NCI-H1694 treated with DMSO at 0.1 percent for 48 hours (cell line): ENCODE measurements at regions not wholly inside any gene's neighbourhood (a gene's known extent, or its start where the extent isn't known, plus 50 kb on each side); places are given as distances from the start of the nearest gene placed in this dataset.

Experiments used
- DNase-seq: peaks from one replicate; lab custom pipeline; 2025; lab: John Stamatoyannopoulos, UW

- no peak for DNase-seq
These were observed 409.1 kb upstream of the KAZN start for GRCh38 chr1:14189381-14189780.

DNA sequence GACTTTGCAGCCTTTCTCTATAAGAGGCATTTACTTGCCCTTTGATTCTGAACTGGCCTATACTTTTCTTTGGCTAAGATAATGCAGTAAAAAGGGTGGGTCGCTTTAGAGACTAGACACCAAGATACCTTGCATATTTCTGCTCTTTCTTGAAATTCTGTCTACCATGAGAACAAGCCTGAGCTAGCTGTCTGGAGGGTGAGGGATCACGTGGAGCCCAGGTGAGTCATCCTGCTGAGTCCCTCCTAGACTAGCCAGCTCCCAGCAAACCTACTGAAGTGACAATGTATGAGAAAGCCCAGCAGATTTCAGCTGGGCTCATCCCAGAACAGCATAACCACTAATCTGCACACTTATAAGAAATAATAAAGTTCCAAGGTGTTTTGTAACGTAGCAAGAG, 408.0 kb upstream of the KAZN start:
- no peak for DNase-seq

GRCh38 chr1:14194511-14194910, 404.0 kb upstream of the KAZN start:
- DNase-seq, result no peak

DNA sequence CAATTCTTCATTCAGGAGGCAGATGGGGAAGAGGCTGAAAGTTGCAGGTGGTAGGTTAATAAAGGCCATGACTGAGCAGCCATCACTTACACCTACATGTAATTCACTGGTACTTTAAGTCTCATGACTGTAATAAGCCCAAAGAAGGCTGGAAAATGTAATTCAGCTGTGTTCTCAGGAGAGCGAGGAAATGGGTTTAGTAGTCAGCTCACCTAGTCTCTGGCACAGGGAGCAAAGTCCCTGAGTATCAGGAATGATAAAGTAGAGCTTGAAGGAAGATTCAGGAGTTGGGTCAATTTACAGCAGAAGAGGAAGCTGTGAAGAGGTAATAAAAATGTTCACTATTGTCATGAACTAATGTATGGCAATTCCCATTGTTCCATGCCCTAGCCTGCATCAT, 393.4 kb upstream of the KAZN start:
- no peak for DNase-seq

DNA sequence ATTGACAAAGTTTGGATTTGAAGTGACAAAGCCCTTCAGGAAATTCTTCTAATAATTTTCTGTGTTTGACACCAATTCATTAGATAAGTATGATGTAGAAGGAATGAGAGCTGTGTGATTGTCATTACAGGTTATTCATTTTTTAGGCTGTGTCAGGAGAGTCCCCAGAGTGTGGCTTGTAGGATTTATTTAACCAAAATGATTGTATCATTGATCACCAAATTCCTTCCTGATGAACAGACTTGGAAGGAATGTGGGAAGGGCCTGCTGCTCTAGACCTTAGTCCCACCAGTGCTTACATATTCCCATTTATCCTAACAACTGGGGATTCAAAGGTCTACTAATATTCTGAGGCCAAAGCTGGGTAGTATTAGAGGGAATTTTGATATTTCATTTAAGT, 383.3 kb upstream of the KAZN start:
- no peak for DNase-seq

GRCh38 chr1:14217384-14217783, 381.1 kb upstream of the KAZN start:
- no peak for DNase-seq

DNA sequence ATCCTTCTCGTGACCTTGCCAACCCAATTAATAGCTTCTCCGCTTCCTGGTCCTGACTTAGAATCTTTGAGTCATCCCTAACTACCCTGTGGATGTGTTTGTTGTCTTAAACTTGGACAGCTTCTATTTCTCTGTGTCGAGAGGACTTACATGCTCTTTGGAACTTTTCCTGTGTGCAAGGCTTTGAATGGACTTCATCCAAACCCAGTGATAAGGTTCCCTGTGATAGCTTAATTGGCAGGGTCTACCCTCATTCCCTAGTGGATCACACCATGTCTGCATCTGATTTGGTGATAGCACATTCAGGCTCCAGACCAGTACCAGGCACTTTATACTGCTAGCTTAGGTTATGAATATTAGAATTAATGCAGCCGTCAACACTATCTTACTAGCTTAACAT, 378.2 kb upstream of the KAZN start:
- DNase-seq, result no peak

GRCh38 chr1:14220811-14221210, 377.7 kb upstream of the KAZN start:
- DNase-seq, result no peak

DNA sequence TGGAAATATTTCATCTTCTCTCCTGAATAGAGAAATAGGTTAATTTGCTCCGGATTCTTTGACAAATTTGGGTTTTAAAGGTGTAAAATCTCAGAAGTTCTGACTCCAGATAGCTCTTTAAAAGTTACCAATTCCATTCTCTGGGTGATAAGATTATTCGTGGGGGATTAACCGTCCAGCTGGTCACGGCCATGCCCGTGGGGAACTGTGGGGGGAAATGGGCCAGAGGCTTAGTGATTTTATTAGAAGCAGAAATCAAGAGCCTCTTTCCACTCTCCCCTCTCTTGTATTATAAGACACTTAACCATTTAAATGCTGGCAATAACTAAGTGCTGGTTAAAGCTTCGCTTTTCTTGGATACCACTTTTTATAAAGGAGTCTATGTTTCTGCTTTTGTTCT, 376.4 kb upstream of the KAZN start:
- DNase-seq, result no peak

GRCh38 chr1:14228677-14229076, 369.8 kb upstream of the KAZN start:
- DNase-seq, result no peak

DNA sequence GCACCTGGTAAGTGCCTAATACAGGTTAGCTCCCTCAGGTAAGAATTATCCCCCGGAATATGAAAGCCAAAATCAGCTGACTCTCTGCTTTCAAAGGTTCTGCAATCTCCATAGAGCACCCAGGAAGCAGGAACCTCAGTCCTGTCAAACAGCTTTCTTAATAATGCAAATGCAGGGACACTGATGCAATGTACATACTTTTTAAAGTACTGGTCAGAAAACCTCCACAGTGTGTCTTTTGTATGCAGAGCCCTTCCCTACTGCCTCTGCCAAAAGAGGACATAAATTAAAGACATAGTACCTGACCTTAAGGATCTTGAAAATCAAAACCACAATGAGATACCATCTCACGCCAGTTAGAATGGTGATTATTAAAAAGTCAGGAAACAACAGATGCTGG, 365.0 kb upstream of the KAZN start:
- no peak for DNase-seq

- no peak for DNase-seq
These were observed 362.4 kb upstream of the KAZN start for GRCh38 chr1:14236097-14236496.

GRCh38 chr1:14238472-14239307, 359.8 kb upstream of the KAZN start:
- DNase-seq, result no peak

GRCh38 chr1:14240265-14240664, 358.2 kb upstream of the KAZN start:
- no peak for DNase-seq

GRCh38 chr1:14242123-14242522, 356.4 kb upstream of the KAZN start:
- no peak for DNase-seq

- no peak for DNase-seq
These were observed 355.6 kb upstream of the KAZN start for GRCh38 chr1:14242870-14243269.

- DNase-seq, result peak; percentile 7
These were observed 352.5 kb upstream of the KAZN start for GRCh38 chr1:14245954-14246353.

- DNase-seq, result no peak
These were observed 352.0 kb upstream of the KAZN start for GRCh38 chr1:14246471-14246870.

DNA sequence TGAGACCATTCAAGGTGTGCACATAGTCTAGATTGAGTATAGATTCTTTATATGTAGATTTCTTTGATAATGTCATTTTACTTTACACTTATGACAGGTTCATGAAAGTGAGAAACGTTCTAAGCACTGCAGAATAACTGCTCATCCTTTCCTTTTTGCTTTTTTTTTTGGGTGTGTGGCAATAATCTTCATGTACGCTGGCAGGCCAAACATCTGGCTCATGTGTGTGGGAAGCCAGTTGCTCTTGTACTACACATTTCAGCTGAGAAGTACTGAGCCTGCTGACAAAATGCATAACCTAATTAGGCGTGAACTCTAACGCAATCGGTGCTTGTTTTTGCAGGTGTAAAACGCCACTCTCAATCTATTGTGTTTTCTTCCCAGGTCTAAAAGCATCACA, 350.8 kb upstream of the KAZN start:
- DNase-seq, result no peak

DNA sequence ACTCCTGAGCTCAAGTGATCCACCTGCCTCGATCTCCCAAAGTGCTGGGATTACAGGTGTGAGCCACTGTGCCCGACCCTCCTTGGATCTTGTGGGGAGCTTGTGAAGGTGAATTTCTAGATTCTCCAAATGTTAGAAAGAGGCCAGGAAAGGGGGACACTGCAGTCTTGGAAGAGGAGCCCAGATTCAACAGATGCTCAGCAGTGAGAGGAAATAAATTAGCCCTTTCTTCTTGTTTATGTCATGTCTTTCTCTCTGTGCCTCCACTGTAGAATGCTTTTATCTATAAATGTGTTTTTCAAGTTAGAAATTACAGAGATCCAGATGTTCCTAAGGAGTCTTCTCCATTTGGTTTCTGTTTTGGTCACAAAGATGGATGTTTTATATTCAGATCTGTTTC, 346.6 kb upstream of the KAZN start:
- DNase-seq, result no peak

DNA sequence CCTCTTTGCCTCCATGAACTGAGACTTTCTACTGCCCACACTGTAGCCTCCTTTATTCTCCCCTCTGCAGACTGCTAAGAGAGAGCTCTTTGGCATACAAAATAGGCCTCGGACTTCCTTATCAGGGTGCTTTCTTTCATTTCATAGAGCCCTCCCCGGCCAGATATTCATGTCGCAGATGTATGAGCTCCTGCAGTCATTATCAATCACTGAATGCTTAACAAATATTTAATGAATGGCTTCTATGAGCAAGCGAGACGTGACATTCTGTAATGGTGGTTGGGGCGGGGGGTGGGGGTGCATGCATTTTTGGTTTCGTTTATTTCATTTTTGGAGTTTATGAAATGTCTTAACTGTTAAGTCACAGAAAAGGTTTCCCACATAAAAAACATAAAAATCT, 344.8 kb upstream of the KAZN start:
- DNase-seq, result no peak

DNA sequence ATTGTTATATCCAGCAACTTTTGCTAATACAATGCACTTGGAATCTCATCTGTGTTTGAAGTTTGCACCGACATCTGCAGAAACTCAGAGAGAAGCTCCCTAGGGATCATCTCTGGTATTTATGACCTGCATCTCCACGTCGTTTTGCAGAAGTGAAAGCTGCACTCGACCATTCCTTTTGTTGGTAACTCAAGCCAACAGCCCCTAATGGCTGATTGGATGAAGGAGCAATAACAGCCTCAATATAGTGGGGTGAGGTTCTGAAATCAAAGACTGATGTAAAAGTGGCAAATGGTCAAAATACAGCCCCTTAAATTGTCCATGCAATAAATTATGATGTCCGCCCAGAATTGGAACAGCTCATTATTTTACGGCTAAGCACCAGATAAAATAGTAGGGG, 344.2 kb upstream of the KAZN start:
- DNase-seq, result no peak

DNA sequence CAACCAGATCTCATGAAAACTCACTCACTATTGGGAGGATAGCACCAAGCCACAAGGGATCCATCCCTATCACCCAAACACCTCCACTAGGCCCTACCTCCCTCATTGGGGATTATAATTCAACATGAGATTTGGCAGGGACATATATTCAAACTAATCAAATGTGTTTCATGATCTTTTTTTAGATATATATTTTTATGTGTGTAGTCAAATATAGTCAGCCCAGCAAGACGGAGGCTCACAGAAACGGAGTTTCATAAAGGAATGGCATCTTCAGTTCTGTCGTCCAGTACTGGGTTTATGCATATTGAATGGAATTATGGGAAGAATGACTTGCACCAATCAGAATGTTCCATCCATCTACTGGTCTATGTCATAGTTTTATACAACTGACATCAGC, 343.3 kb upstream of the KAZN start:
- DNase-seq, result no peak

GRCh38 chr1:14255711-14256110, 342.8 kb upstream of the KAZN start:
- DNase-seq, result no peak
